IMR-90 (cell line): ENCODE measurements at regions not wholly inside any gene's neighbourhood (a gene's known extent, or its start where the extent isn't known, plus 50 kb on each side); places are given as distances from the start of the nearest gene placed in this dataset.

Experiments used
- ATAC-seq: fragments of 200-7000 bp; cut with Tn5 transposase; 2 replicates; pipeline ENCODE4 v1.9.1; 2020; ENCODE audit warnings: low read depth, mild to moderate bottlenecking, moderate library complexity
- BruUV-seq: library from RNA; stranded (reverse); fragments of 400-500 nt; replicated peaks from 2 replicates; lab custom pipeline; 2021; lab: Mats Ljungman, UMichigan
- CTCF ChIA-PET: fragments of 300-600 bp; formaldehyde crosslinking; extraction: SDS; loops from one replicate; lab custom pipeline; 2021; ENCODE audit warnings: antibody characterized with exemption; lab: Yijun Ruan, JAX
- POLR2A ChIA-PET: fragments of 300-600 bp; sonication (Branson Sonifier 250); formaldehyde crosslinking; loops from one replicate; lab custom pipeline; 2022; ENCODE audit warnings: antibody characterized with exemption; ENCODE audit not compliant: unreplicated experiment; lab: Charles Lee
- DNase-seq: peaks from one replicate; pipeline ENCODE4 v3.0.0; 2013
- H2AFZ ChIP-seq: replicated peaks from 2 replicates; pipeline ENCODE3; 2013; ENCODE audit warnings: low read length, mild to moderate bottlenecking; ENCODE audit not compliant: poor library complexity
- H2AK5ac ChIP-seq: 2 replicates; pipeline ENCODE4 v1.6.1; 2013; ENCODE audit warnings: low read depth, low read length, inconsistent platforms
- H2AK9ac ChIP-seq: replicated peaks from 2 replicates; pipeline ENCODE3; 2013; ENCODE audit warnings: mild to moderate bottlenecking, low read depth, low read length, moderate library complexity; ENCODE audit not compliant: poor library complexity
- H2BK120ac ChIP-seq: 2 replicates; pipeline ENCODE4 v1.6.1; 2013; ENCODE audit warnings: low read depth, low read length, inconsistent platforms
- H2BK15ac ChIP-seq: 3 replicates; pipeline ENCODE4 v1.6.1; 2013; ENCODE audit warnings: low read depth, low read length, inconsistent platforms
- H2BK20ac ChIP-seq: 2 replicates; pipeline ENCODE4 v1.6.1; 2013; ENCODE audit warnings: low read depth, mild to moderate bottlenecking, inconsistent platforms, low read length, moderate library complexity
- H2BK5ac ChIP-seq: 2 replicates; pipeline ENCODE4 v1.6.1; 2013; ENCODE audit warnings: mild to moderate bottlenecking, low read depth, low read length, inconsistent platforms; ENCODE audit not compliant: poor library complexity, severe bottlenecking
- H3K14ac ChIP-seq: replicated peaks from 2 replicates; pipeline ENCODE4 v1.6.1; 2013; ENCODE audit warnings: low read depth, low read length, inconsistent platforms
- H3K18ac ChIP-seq: 2 replicates; pipeline ENCODE4 v1.6.1; 2013; ENCODE audit warnings: low read depth, low read length, control low read depth
- H3K23ac ChIP-seq: 2 replicates; pipeline ENCODE4 v1.6.1; 2013; ENCODE audit warnings: low read depth, low read length, inconsistent platforms
- H3K27ac ChIP-seq: 2 replicates; pipeline ENCODE4 v1.5.1; 2013; ENCODE audit warnings: mild to moderate bottlenecking, control low read depth, low read length; ENCODE audit not compliant: insufficient read depth
- H3K27me3 ChIP-seq: 2 replicates; pipeline ENCODE4 v1.6.1; 2013; ENCODE audit warnings: low read length; ENCODE audit not compliant: control insufficient read depth, insufficient read depth
- H3K36me3 ChIP-seq: 2 replicates; pipeline ENCODE4 v1.6.1; 2013; ENCODE audit warnings: low read length, mixed read lengths; ENCODE audit not compliant: control insufficient read depth, insufficient read depth
- H3K4ac ChIP-seq: 2 replicates; pipeline ENCODE4 v1.6.1; 2013; ENCODE audit warnings: low read depth, low read length, inconsistent platforms
- H3K4me1 ChIP-seq: 2 replicates; pipeline ENCODE4 v1.6.1; 2013; ENCODE audit warnings: low read length, mixed read lengths; ENCODE audit not compliant: control insufficient read depth, insufficient read depth
- H3K4me2 ChIP-seq: 2 replicates; pipeline ENCODE4 v1.6.1; 2013; ENCODE audit warnings: low read depth, mild to moderate bottlenecking, control low read depth, low read length, moderate library complexity
- H3K4me3 ChIP-seq: 2 replicates; pipeline ENCODE4 v1.5.1; 2013; ENCODE audit warnings: low read depth, mild to moderate bottlenecking, control low read depth, low read length, moderate library complexity; ENCODE audit not compliant: insufficient read depth
- H3K56ac ChIP-seq: 2 replicates; pipeline ENCODE4 v1.6.1; 2013; ENCODE audit warnings: low read length, inconsistent platforms; ENCODE audit not compliant: insufficient read depth; ENCODE audit errors: extremely low read depth
- H3K79me1 ChIP-seq, 2 experiments: 2 replicates each; pipeline ENCODE4 v1.6.1; 2013; ENCODE audit warnings: low read length in 2 of 2, inconsistent platforms in 1 of 2, low read depth in 1 of 2
- H3K9ac ChIP-seq: 2 replicates; pipeline ENCODE4 v1.6.1; 2013; ENCODE audit warnings: low read depth, low read length, control low read depth
- H3K9me1 ChIP-seq: 2 replicates; pipeline ENCODE4 v1.6.1; 2013; ENCODE audit warnings: low read length, inconsistent platforms; ENCODE audit not compliant: insufficient read depth
- H3K9me3 ChIP-seq: 2 replicates; pipeline ENCODE4 v1.6.1; 2013; ENCODE audit warnings: low read length; ENCODE audit not compliant: control insufficient read depth, insufficient read depth
- H4K20me1 ChIP-seq: 2 replicates; pipeline ENCODE4 v1.6.1; 2013; ENCODE audit warnings: low read length, inconsistent platforms; ENCODE audit not compliant: insufficient read depth
- H4K5ac ChIP-seq: 2 replicates; pipeline ENCODE4 v1.6.1; 2013; ENCODE audit warnings: mild to moderate bottlenecking, low read depth, low read length, control low read depth
- H4K8ac ChIP-seq, 2 experiments: 2 replicates each; pipeline ENCODE4 v1.6.1; 2013; ENCODE audit warnings: low read depth in 2 of 2, low read length in 2 of 2, control low read depth in 1 of 2, inconsistent platforms in 1 of 2
- H4K91ac ChIP-seq: 2 replicates; pipeline ENCODE4 v1.6.1; 2013; ENCODE audit warnings: low read depth, low read length, inconsistent platforms; ENCODE audit not compliant: insufficient read depth
- BHLHE40 ChIP-seq: fragments of 150-350 bp; IDR thresholded peaks from 2 replicates; pipeline ENCODE4 v1.6.1; 2016; ENCODE audit warnings: mild to moderate bottlenecking, low read depth, low read length
- CEBPB ChIP-seq: IDR thresholded peaks from 2 replicates; pipeline ENCODE4 v1.6.1; 2012; ENCODE audit warnings: low read depth, low read length, improper control_type of control experiment
- CHD1 ChIP-seq: IDR thresholded peaks from 2 replicates; pipeline ENCODE4 v1.6.1; 2012; ENCODE audit warnings: low read depth, low read length, improper control_type of control experiment
- ELK1 ChIP-seq: fragments of 150-350 bp; IDR thresholded peaks from 2 replicates; pipeline ENCODE4 v1.6.1; 2016; ENCODE audit warnings: low read depth, mild to moderate bottlenecking, low read length, moderate library complexity, borderline replicate concordance
- FOS ChIP-seq: fragments of 150-350 bp; IDR thresholded peaks from 2 replicates; pipeline ENCODE4 v1.6.1; 2016; ENCODE audit warnings: low read depth, low read length
- MAFK ChIP-seq: IDR thresholded peaks from 2 replicates; pipeline ENCODE4 v1.6.1; 2012; ENCODE audit warnings: low read depth, low read length, improper control_type of control experiment
- MAZ ChIP-seq: IDR thresholded peaks from 2 replicates; pipeline ENCODE4 v1.6.1; 2012; ENCODE audit warnings: low read depth, mild to moderate bottlenecking, low read length, improper control_type of control experiment, moderate library complexity, borderline replicate concordance
- MXI1 ChIP-seq: IDR thresholded peaks from 2 replicates; pipeline ENCODE4 v1.6.1; 2012; ENCODE audit warnings: low read depth, mild to moderate bottlenecking, low read length, moderate library complexity, borderline replicate concordance
- NFE2L2 ChIP-seq: fragments of 150-350 bp; IDR thresholded peaks from 2 replicates; pipeline ENCODE4 v1.6.1; 2016; ENCODE audit warnings: low read depth, mild to moderate bottlenecking, low read length
- POLR2A ChIP-seq: IDR thresholded peaks from 2 replicates; pipeline ENCODE4 v1.6.1; 2012; ENCODE audit warnings: mild to moderate bottlenecking, low read depth, low read length
- RAD21 ChIP-seq: IDR thresholded peaks from 2 replicates; pipeline ENCODE4 v1.6.1; 2012; ENCODE audit warnings: low read length, improper control_type of control experiment
- RFX5 ChIP-seq: IDR thresholded peaks from 2 replicates; pipeline ENCODE4 v1.8.0; 2012; ENCODE audit warnings: low read depth, mild to moderate bottlenecking, low read length, moderate library complexity
- SMC3 ChIP-seq: fragments of 150-350 bp; IDR thresholded peaks from 2 replicates; pipeline ENCODE4 v1.6.1; 2016; ENCODE audit warnings: low read depth, mild to moderate bottlenecking, antibody characterized with exemption, low read length, moderate library complexity
- USF2 ChIP-seq: fragments of 150-350 bp; IDR thresholded peaks from 2 replicates; pipeline ENCODE4 v1.6.1; 2017; ENCODE audit warnings: mild to moderate bottlenecking, antibody characterized with exemption, low read length, low read depth
- WGBS, 2 experiments: methylation state at CpG; one replicate each; pipeline versions ENCODE4 v1.1.5 to v1.1.7; 2013; ENCODE audit warnings: missing lambda C conversion rate in 2 of 2; ENCODE audit not compliant: insufficient read length in 1 of 2; ENCODE audit errors: extremely low coverage in 2 of 2; 5-methylcytosine and 5-hydroxymethylcytosine counted together
- dilution Hi-C: fragments of 300-500 bp; cut with HindIII; formaldehyde crosslinking; loops from one replicate; pipeline ENCODE4 v1.14.3; 2018; ENCODE audit warnings: low sequenced_read_pairs; ENCODE audit not compliant: unreplicated experiment
- in situ Hi-C: fragments of 300-500 bp; cut with MboI; formaldehyde crosslinking; loops from 3 replicates; pipeline ENCODE4 v1.14.3; 2019; ENCODE audit warnings: low sequenced_read_pairs, inconsistent platforms, mixed read lengths
- intact Hi-C: fragments of 100-400 bp; cut with micrococcal nuclease; formaldehyde crosslinking; loops from 2 replicates; pipeline ENCODE4 v1.10.0; 2022

DNA sequence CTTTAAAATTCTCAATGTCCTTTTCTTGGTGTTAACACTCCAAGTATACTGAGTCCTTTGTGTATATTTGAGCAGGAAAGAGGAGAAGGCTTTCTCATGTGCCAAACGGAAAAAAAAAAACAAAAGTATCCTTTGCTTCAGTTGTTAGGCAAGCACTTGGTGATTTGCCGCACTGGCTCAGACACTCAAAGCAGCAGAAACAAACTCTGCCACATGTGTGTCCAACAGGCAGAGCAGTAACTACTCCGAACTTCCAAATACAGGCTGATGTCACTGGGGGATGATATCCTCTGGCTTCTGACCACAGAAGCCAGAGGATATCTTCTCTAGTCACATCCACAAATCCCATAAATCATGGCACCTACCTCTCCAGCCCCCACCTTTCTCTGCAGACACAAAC, 108.0 kb upstream of the SALL3 start:
- Histone ChIP-seq H3K79me1 (no peaks in the 10 kb centered on the region), H3K27ac (no peak overlapping the region), H3K9me1 (no peaks in the 10 kb centered on the region), H2BK20ac (no peak overlapping the region), H3K36me3 (no peaks in the 10 kb centered on the region), H2AK9ac (no peak overlapping the region), H3K4me2 (no peak overlapping the region), H4K91ac (no peak overlapping the region), H3K4me3 (no peak overlapping the region), H3K56ac (no peak overlapping the region), H4K20me1 (no peaks in the 10 kb centered on the region), H2BK15ac (no peak overlapping the region), H3K18ac (no peak overlapping the region), H3K23ac (no peak overlapping the region), H4K8ac (no peak overlapping the region), H2BK120ac (no peak overlapping the region), H3K27me3 (no peaks in the 10 kb centered on the region), H3K9me3 (peaks cover 33% of the 10 kb centered on the region), H3K9ac (no peak overlapping the region), H2AFZ (no peak overlapping the region), H4K5ac (no peak overlapping the region), H3K4ac (no peak overlapping the region), H2AK5ac (no peak overlapping the region), H2BK5ac (no peak overlapping the region), H3K14ac (no peak overlapping the region), H3K4me1 (no peaks in the 10 kb centered on the region)
- ChIA-PET POLR2A (no interaction called here), CTCF (no interaction called here)
- TF ChIP-seq MXI1 (no peak), RAD21 (no peak), SMC3 (no peak), MAFK (no peak), BHLHE40 (no peak), POLR2A (no peak), FOS (no peak), USF2 (no peak), MAZ (no peak), NFE2L2 (no peak), ELK1 (no peak), CHD1 (no peak), CEBPB (no peak), RFX5 (no peak)
- ATAC-seq (no peak), DNase-seq (no peak)
- WGBS, 2 experiments: no CpG with 5 or more reads among the region's 3 CpGs
- BruUV-seq: no TSS peak
- intact Hi-C loops: no loop called here
- in situ Hi-C loops: no loop called here
- dilution Hi-C loops: no loop called here
